ENCODE measurements at regions not wholly inside any gene's neighbourhood (a gene's known extent, or its start where the extent isn't known, plus 50 kb on each side); places are given as distances from the start of the nearest gene placed in this dataset.

DNA sequence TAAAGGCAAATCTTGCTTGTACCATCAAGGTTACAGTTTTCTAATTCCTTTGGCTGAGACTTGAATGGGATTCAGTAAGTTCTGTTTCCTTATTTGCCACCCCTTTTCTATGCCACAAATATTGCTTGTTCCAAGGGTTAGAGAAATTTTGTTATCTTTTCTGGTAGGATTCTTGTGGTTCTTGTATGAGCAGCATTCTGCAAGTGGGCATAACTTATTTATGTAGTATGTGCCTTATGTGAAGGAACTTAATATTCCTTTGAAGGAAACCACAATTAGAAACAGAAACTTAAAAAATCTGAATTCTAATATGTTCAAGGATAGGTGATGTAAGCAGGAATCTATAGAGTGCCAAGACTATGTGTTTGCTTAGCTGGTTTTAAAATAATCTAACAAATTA, 53.1 kb upstream of the TSPAN5 start:
- H3K4me3 Mint-ChIP-seq = no peak overlapping the region
- CTCF ChIA-PET = no interaction called here
- TF ChIP-seq, protein P1, sequence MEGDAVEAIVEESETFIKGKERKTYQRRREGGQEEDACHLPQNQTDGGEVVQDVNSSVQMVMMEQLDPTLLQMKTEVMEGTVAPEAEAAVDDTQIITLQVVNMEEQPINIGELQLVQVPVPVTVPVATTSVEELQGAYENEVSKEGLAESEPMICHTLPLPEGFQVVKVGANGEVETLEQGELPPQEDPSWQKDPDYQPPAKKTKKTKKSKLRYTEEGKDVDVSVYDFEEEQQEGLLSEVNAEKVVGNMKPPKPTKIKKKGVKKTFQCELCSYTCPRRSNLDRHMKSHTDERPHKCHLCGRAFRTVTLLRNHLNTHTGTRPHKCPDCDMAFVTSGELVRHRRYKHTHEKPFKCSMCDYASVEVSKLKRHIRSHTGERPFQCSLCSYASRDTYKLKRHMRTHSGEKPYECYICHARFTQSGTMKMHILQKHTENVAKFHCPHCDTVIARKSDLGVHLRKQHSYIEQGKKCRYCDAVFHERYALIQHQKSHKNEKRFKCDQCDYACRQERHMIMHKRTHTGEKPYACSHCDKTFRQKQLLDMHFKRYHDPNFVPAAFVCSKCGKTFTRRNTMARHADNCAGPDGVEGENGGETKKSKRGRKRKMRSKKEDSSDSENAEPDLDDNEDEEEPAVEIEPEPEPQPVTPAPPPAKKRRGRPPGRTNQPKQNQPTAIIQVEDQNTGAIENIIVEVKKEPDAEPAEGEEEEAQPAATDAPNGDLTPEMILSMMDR (IDR thresholded peaks at IDR 0.05) = no peak
- peaks cover 13% of the 10 kb centered on the region for H3K4me1 Mint-ChIP-seq (ENCODE audit: low read depth)
- H3K36me3 Mint-ChIP-seq (ENCODE audit: low read depth) = peaks cover 3% of the 10 kb centered on the region
- POLR2A ChIA-PET = no interaction called here
- no peak for DNase-seq
- H3K27ac Mint-ChIP-seq = no peak overlapping the region
- ATAC-seq = no peak
- H3K27me3 Mint-ChIP-seq = no peaks in the 10 kb centered on the region
- intact Hi-C loops (cut with micrococcal nuclease) = no loop called here
- peaks cover 10% of the 10 kb centered on the region for H3K9me3 Mint-ChIP-seq

DNA sequence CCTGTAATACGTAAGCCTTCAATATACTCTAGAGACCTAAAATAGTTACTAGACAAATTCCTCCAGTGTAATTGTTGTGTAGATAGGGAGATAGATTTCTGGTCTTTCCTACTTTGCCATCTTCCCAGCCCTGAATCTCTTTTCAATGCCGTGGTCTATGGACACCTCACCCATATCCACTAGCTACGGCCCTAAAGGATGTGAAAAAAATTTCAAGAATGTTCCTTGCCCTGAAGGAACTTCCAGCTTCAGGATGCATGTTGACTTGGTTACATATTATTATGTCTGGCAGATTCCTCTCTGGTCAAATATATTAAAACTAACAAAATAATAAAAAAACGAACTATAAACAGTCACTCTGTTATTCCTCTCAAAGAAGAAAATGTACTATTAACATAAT, 52.4 kb upstream of the TSPAN5 start:
- Mint-ChIP-seq H3K9me3 (peaks cover 14% of the 10 kb centered on the region), H3K4me1 (ENCODE audit: low read depth) (peaks cover 20% of the 10 kb centered on the region), H3K27ac (no peak overlapping the region), H3K4me3 (no peak overlapping the region), H3K36me3 (ENCODE audit: low read depth) (peaks cover 10% of the 10 kb centered on the region), H3K27me3 (no peaks in the 10 kb centered on the region)
- DNase-seq (no peak), ATAC-seq (no peak)
- CTCF ChIA-PET = no interaction called here
- POLR2A ChIA-PET = no interaction called here
- intact Hi-C loops (cut with micrococcal nuclease) = no loop called here
- TF ChIP-seq, protein P1 (IDR thresholded peaks at IDR 0.05) = no peak
